Astrocyte of the spinal cord (primary cell): ENCODE measurements at regions not wholly inside any gene's neighbourhood (a gene's known extent, or its start where the extent isn't known, plus 50 kb on each side); places are given as distances from the start of the nearest gene placed in this dataset.

Experiments used
- DNase-seq: peaks from one replicate; pipeline ENCODE4 v3.0.0; 2011; ENCODE audit warnings: low read depth, low spot score
- H3K4me3 ChIP-seq: 2 replicates; pipeline ENCODE4 v1.5.1; 2011; ENCODE audit warnings: low read depth, mild to moderate bottlenecking, low read length, moderate library complexity
- CTCF ChIP-seq: IDR thresholded peaks from 2 replicates; pipeline ENCODE4 v1.5.1; 2012; ENCODE audit warnings: low read depth, mild to moderate bottlenecking, low read length, inconsistent platforms
- in situ Hi-C: cut with HindIII; loops from 2 replicates; pipeline ENCODE4 v1.10.0; 2017; ENCODE audit warnings: low sequenced_read_pairs

- H3K4me3 ChIP-seq = no peak overlapping the region
- no peak for DNase-seq
- TF ChIP-seq CTCF = no peak
- in situ Hi-C loops = no loop called here
Observed at GRCh38 chr7:106812027-106812643, 52.9 kb upstream of the PIK3CG start.

DNA sequence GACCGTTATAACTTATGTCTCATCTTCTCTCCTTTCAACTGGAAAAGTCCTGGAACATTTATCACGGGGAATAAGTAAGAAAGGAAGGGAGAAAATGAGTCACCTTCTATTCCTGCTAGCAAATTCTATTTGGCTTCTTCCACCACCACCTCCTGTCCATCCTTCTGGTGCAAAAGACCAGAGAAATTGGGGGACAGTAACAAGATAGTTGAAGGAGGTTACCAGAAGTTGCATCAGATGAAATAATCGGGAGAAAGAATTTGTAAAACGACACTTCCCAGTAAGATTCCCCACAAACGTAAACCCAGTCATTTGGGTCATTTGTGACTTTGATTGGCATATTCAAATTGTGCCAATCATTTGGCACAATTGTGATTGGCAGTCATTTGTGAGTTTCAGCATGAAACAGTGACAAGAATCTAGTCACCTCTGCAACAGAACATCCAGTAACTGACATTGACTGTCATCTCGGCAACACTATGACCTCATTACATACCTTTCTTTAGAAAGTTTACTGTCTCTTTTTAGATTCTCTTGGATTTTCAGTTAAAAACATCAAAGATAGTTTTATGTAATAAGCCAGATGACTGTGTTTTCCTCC, 51.3 kb upstream of the PIK3CG start:
- TF ChIP-seq CTCF = no peak
- no peak overlapping the region for H3K4me3 ChIP-seq
- DNase-seq = peak; percentile 19
- in situ Hi-C loops = no loop called here

GRCh38 chr7:106814887-106815286, 50.2 kb upstream of the PIK3CG start:
- in situ Hi-C loops = no loop called here
- H3K4me3 ChIP-seq = no peak overlapping the region
- no peak for TF ChIP-seq CTCF
- no peak for DNase-seq
